HG03095 (cell line): ENCODE measurements at regions not wholly inside any gene's neighbourhood (a gene's known extent, or its start where the extent isn't known, plus 50 kb on each side); places are given as distances from the start of the nearest gene placed in this dataset.
"Not testable (repeated sequence)": the region's sequence is repeated elsewhere in the genome, so short reads cannot be mapped to it uniquely, and the experiment has no call there.

ENCODE experiments used
- ATAC-seq: cut with Tn5 transposase; IDR thresholded peaks from one replicate; pipeline ENCODE4 v1.9.1; 2021; ENCODE audit warnings: moderate library complexity; ENCODE audit not compliant: unreplicated experiment

- no peak for ATAC-seq
These were observed 92.9 kb upstream of the NEK6 start for GRCh38 chr9:124164811-124165210.

GRCh38 chr9:124174433-124174832 is 83.3 kb upstream of the NEK6 start:
- ATAC-seq = no peak

GRCh38 chr9:124177522-124177921 is 80.2 kb upstream of the NEK6 start:
- ATAC-seq = not testable (repeated sequence)

- no peak for ATAC-seq
These were observed 78.3 kb upstream of the NEK6 start for GRCh38 chr9:124179196-124180071.

GRCh38 chr9:124180557-124180956 is 77.2 kb upstream of the NEK6 start:
- ATAC-seq = no peak

GRCh38 chr9:124182741-124183140 is 75.0 kb upstream of the NEK6 start:
- no peak for ATAC-seq

GRCh38 chr9:124183772-124184171 is 74.0 kb upstream of the NEK6 start:
- no peak for ATAC-seq

GRCh38 chr9:124185413-124185812 is 72.3 kb upstream of the NEK6 start:
- no peak for ATAC-seq

GRCh38 chr9:124187311-124187710 is 70.4 kb upstream of the NEK6 start:
- no peak for ATAC-seq

GRCh38 chr9:124188331-124189110 is 69.2 kb upstream of the NEK6 start:
- ATAC-seq = no peak

- ATAC-seq = no peak
These were observed 67.0 kb upstream of the NEK6 start for GRCh38 chr9:124190761-124191160.

GRCh38 chr9:124191691-124192395 is 65.9 kb upstream of the NEK6 start:
- no peak for ATAC-seq

- no peak for ATAC-seq
These were observed 61.0 kb upstream of the NEK6 start for GRCh38 chr9:124196814-124197176.

GRCh38 chr9:124197177-124198095 is 60.3 kb upstream of the NEK6 start:
- peak; percentile 49 for ATAC-seq

- no peak for ATAC-seq
These were observed 59.4 kb upstream of the NEK6 start for GRCh38 chr9:124198331-124198730.

- no peak for ATAC-seq
These were observed 58.8 kb upstream of the NEK6 start for GRCh38 chr9:124198948-124199347.

GRCh38 chr9:124199474-124199873 is 58.3 kb upstream of the NEK6 start:
- ATAC-seq = no peak

GRCh38 chr9:124202447-124202971 is 55.2 kb upstream of the NEK6 start:
- peak; percentile 70 for ATAC-seq

- ATAC-seq = no peak
These were observed 51.9 kb upstream of the NEK6 start for GRCh38 chr9:124205686-124206352.

- no peak for ATAC-seq
These were observed 51.4 kb upstream of the NEK6 start for GRCh38 chr9:124206391-124206790.
